ENCODE measurements at regions not wholly inside any gene's neighbourhood (a gene's known extent, or its start where the extent isn't known, plus 50 kb on each side); places are given as distances from the start of the nearest gene placed in this dataset.

DNA sequence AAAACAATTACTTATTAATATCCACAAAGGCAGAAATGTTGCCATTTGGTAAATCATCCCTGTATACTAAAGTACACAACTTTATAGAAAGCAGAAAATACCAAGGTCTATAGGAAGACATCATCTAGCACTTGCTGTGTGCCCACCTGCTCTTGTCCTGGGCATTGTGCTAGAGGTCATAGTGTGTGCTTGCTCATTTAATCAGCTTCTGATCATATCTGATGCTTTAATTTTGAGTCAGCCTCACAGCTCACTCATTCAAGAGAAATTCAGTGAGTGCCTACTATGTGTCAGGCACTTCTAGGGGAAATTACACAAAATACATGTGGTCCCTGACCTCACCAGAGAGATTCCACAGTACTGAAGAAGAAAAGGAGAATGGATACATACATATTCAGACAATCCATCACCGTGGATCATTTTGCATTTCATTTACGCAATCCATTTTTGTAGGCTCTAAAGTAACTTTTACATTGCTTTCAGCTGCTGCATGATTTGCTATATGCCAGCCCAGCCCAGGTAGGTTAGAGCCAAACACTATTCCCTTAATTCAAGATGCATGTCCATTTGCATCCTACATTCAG, 167.9 kb upstream of the MCHR2 start:
- no peak for TF ChIP-seq SMC3 (conservative IDR thresholded peaks at IDR 0.05; ENCODE audit: poor library complexity)
- TF ChIP-seq EZH2 (IDR thresholded peaks at IDR 0.05; ENCODE audit: borderline replicate concordance, insufficient read depth, low read length, poor library complexity, severe bottlenecking): no peak
- TF ChIP-seq RAD21 (conservative IDR thresholded peaks at IDR 0.05): no peak
- TF ChIP-seq, protein P1, sequence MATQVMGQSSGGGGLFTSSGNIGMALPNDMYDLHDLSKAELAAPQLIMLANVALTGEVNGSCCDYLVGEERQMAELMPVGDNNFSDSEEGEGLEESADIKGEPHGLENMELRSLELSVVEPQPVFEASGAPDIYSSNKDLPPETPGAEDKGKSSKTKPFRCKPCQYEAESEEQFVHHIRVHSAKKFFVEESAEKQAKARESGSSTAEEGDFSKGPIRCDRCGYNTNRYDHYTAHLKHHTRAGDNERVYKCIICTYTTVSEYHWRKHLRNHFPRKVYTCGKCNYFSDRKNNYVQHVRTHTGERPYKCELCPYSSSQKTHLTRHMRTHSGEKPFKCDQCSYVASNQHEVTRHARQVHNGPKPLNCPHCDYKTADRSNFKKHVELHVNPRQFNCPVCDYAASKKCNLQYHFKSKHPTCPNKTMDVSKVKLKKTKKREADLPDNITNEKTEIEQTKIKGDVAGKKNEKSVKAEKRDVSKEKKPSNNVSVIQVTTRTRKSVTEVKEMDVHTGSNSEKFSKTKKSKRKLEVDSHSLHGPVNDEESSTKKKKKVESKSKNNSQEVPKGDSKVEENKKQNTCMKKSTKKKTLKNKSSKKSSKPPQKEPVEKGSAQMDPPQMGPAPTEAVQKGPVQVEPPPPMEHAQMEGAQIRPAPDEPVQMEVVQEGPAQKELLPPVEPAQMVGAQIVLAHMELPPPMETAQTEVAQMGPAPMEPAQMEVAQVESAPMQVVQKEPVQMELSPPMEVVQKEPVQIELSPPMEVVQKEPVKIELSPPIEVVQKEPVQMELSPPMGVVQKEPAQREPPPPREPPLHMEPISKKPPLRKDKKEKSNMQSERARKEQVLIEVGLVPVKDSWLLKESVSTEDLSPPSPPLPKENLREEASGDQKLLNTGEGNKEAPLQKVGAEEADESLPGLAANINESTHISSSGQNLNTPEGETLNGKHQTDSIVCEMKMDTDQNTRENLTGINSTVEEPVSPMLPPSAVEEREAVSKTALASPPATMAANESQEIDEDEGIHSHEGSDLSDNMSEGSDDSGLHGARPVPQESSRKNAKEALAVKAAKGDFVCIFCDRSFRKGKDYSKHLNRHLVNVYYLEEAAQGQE (IDR thresholded peaks at IDR 0.05; ENCODE audit: borderline replicate concordance): no peak
- no peak for TF ChIP-seq TAF1 (IDR thresholded peaks at IDR 0.05; ENCODE audit: low read depth)
- TF ChIP-seq EP300 (conservative IDR thresholded peaks at IDR 0.05; ENCODE audit: poor library complexity, severe bottlenecking): no peak
- TF ChIP-seq POLR2AphosphoS5 (IDR thresholded peaks at IDR 0.05): no peak
- TF ChIP-seq, protein P2, sequence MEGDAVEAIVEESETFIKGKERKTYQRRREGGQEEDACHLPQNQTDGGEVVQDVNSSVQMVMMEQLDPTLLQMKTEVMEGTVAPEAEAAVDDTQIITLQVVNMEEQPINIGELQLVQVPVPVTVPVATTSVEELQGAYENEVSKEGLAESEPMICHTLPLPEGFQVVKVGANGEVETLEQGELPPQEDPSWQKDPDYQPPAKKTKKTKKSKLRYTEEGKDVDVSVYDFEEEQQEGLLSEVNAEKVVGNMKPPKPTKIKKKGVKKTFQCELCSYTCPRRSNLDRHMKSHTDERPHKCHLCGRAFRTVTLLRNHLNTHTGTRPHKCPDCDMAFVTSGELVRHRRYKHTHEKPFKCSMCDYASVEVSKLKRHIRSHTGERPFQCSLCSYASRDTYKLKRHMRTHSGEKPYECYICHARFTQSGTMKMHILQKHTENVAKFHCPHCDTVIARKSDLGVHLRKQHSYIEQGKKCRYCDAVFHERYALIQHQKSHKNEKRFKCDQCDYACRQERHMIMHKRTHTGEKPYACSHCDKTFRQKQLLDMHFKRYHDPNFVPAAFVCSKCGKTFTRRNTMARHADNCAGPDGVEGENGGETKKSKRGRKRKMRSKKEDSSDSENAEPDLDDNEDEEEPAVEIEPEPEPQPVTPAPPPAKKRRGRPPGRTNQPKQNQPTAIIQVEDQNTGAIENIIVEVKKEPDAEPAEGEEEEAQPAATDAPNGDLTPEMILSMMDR (IDR thresholded peaks at IDR 0.05; ENCODE audit: poor library complexity, severe bottlenecking): no peak
- no peak for TF ChIP-seq MXI1 (conservative IDR thresholded peaks at IDR 0.05; ENCODE audit: poor library complexity, severe bottlenecking)
- Histone ChIP-seq H3K79me2 (replicated peaks; ENCODE audit: insufficient read depth, low read length) (no peaks in the 10 kb centered on the region), H3K4me2 (ENCODE audit: low read length) (no peak overlapping the region), H3K9me3 (ENCODE audit: low read length) (no peaks in the 10 kb centered on the region), H3K9me2 (ENCODE audit: insufficient read depth, low read length) (no peaks in the 10 kb centered on the region), H3K27ac (ENCODE audit: low read length) (no peak overlapping the region), H3F3A (ENCODE audit: insufficient read depth, low read length, poor library complexity, severe bottlenecking) (no peaks in the 10 kb centered on the region), H2AFZ (ENCODE audit: low read depth, low read length) (no peak overlapping the region), H3K36me3 (ENCODE audit: insufficient read depth, low read length) (no peaks in the 10 kb centered on the region), H3K4me3 (ENCODE audit: low read length) (no peak overlapping the region), H4K20me1 (ENCODE audit: insufficient read depth) (no peaks in the 10 kb centered on the region), H3K9ac (ENCODE audit: low read length) (no peak overlapping the region), H3K27me3 (ENCODE audit: insufficient read depth, low read depth, low read length) (no peaks in the 10 kb centered on the region)

- H3K27ac ChIP-seq (ENCODE audit: low read length): no peak overlapping the region
- H3K4me3 ChIP-seq (ENCODE audit: low read length): no peak overlapping the region
- H3K9me3 ChIP-seq (ENCODE audit: low read length): no peaks in the 10 kb centered on the region
- H3K36me3 ChIP-seq (ENCODE audit: insufficient read depth, low read length): no peaks in the 10 kb centered on the region
- no peak overlapping the region for H3K4me2 ChIP-seq (ENCODE audit: low read length)
- H3K9me2 ChIP-seq (ENCODE audit: insufficient read depth, low read length): no peaks in the 10 kb centered on the region
- no peaks in the 10 kb centered on the region for H3K79me2 ChIP-seq (replicated peaks; ENCODE audit: insufficient read depth, low read length)
- no peaks in the 10 kb centered on the region for H4K20me1 ChIP-seq (ENCODE audit: insufficient read depth)
- TF ChIP-seq POLR2AphosphoS5 (IDR thresholded peaks at IDR 0.05): no peak
- TF ChIP-seq EZH2 (IDR thresholded peaks at IDR 0.05; ENCODE audit: borderline replicate concordance, insufficient read depth, low read length, poor library complexity, severe bottlenecking): no peak
- TF ChIP-seq RAD21 (conservative IDR thresholded peaks at IDR 0.05): no peak
- TF ChIP-seq TAF1 (IDR thresholded peaks at IDR 0.05; ENCODE audit: low read depth): no peak
- TF ChIP-seq MXI1 (conservative IDR thresholded peaks at IDR 0.05; ENCODE audit: poor library complexity, severe bottlenecking): no peak
- TF ChIP-seq, protein P2 (IDR thresholded peaks at IDR 0.05; ENCODE audit: poor library complexity, severe bottlenecking): no peak
- TF ChIP-seq SMC3 (conservative IDR thresholded peaks at IDR 0.05; ENCODE audit: poor library complexity): no peak
- TF ChIP-seq, protein P1 (IDR thresholded peaks at IDR 0.05; ENCODE audit: borderline replicate concordance): no peak
- no peak for TF ChIP-seq EP300 (conservative IDR thresholded peaks at IDR 0.05; ENCODE audit: poor library complexity, severe bottlenecking)
- no peaks in the 10 kb centered on the region for H3F3A ChIP-seq (ENCODE audit: insufficient read depth, low read length, poor library complexity, severe bottlenecking)
- H3K9ac ChIP-seq (ENCODE audit: low read length): no peak overlapping the region
- no peaks in the 10 kb centered on the region for H3K27me3 ChIP-seq (ENCODE audit: insufficient read depth, low read depth, low read length)
- H2AFZ ChIP-seq (ENCODE audit: low read depth, low read length): no peak overlapping the region
These were observed 166.9 kb upstream of the MCHR2 start for GRCh38 chr6:100160930-100161329.
